Immature natural killer cell (primary cell): ENCODE measurements at regions not wholly inside any gene's neighbourhood (a gene's known extent, or its start where the extent isn't known, plus 50 kb on each side); places are given as distances from the start of the nearest gene placed in this dataset.
"Not testable (repeated sequence)": the region's sequence is repeated elsewhere in the genome, so short reads cannot be mapped to it uniquely, and the experiment has no call there.

Experiments
- DNase-seq, 3 donors: peaks; one replicate each; pipeline ENCODE4 v3.0.0; 2022; ENCODE audit warnings: mixed read lengths in 1 of 3
- H3K27ac Mint-ChIP-seq, 6 donors: one replicate each; pipeline ENCODE4 v1.8.0; 2020; ENCODE audit warnings: mixed read lengths in 6 of 6, mild to moderate bottlenecking in 5 of 6, inconsistent platforms in 4 of 6, moderate library complexity in 3 of 6
- H3K27me3 Mint-ChIP-seq, 3 donors: one replicate each; pipeline ENCODE4 v1.8.0; 2020 to 2021; ENCODE audit warnings: low read depth in 3 of 3, mild to moderate bottlenecking in 3 of 3, mixed read lengths in 3 of 3, moderate library complexity in 3 of 3, inconsistent platforms in 1 of 3
- H3K36me3 Mint-ChIP-seq, 3 donors: one replicate each; pipeline ENCODE4 v1.8.0; 2020; ENCODE audit warnings: mixed read lengths in 3 of 3, inconsistent platforms in 2 of 3, mild to moderate bottlenecking in 2 of 3
- H3K4me1 Mint-ChIP-seq, 2 donors: one replicate each; pipeline ENCODE4 v1.8.0; 2020; ENCODE audit warnings: inconsistent platforms in 2 of 2, mild to moderate bottlenecking in 2 of 2, mixed read lengths in 2 of 2, moderate library complexity in 1 of 2
- H3K4me3 Mint-ChIP-seq, 5 donors: one replicate each; pipeline ENCODE4 v1.8.0; 2020; ENCODE audit warnings: mild to moderate bottlenecking in 5 of 5, mixed read lengths in 5 of 5, inconsistent platforms in 3 of 5, moderate library complexity in 3 of 5
- H3K9me3 Mint-ChIP-seq, 6 donors: one replicate each; pipeline ENCODE4 v1.8.0; 2020; ENCODE audit warnings: mild to moderate bottlenecking in 6 of 6, mixed read lengths in 6 of 6, inconsistent platforms in 4 of 6, moderate library complexity in 3 of 6

- Mint-ChIP-seq H3K27ac (no peak overlapping the region), H3K4me3 (no peak overlapping the region), H3K9me3 (no peaks in the 10 kb centered on the region), H3K36me3 (no peaks in the 10 kb centered on the region), H3K4me1 (no peaks in the 10 kb centered on the region), H3K27me3 (peaks cover 6 to 8% (median 8%) of the 10 kb centered on the region in 3 donors)
- no peak for DNase-seq
These were observed 220.2 kb downstream of the EMX2 start for GRCh38 chr10:117762819-117763172.

- H3K27ac Mint-ChIP-seq, result no peak overlapping the region
- H3K9me3 Mint-ChIP-seq, result no peaks in the 10 kb centered on the region
- no peaks in the 10 kb centered on the region for H3K4me1 Mint-ChIP-seq
- DNase-seq, result no peak
- H3K27me3 Mint-ChIP-seq, result peaks cover 4 to 8% (median 5%) of the 10 kb centered on the region in 3 donors
- no peaks in the 10 kb centered on the region for H3K36me3 Mint-ChIP-seq
- no peak overlapping the region for H3K4me3 Mint-ChIP-seq
These were observed 221.0 kb downstream of the EMX2 start for GRCh38 chr10:117763528-117763927.

- no peak overlapping the region for H3K4me3 Mint-ChIP-seq
- no peak overlapping the region for H3K27ac Mint-ChIP-seq
- no peaks in the 10 kb centered on the region for H3K36me3 Mint-ChIP-seq
- H3K4me1 Mint-ChIP-seq, result no peaks in the 10 kb centered on the region
- no peaks in the 10 kb centered on the region for H3K9me3 Mint-ChIP-seq
- DNase-seq, result no peak
- peaks cover 2 to 4% (median 2%) of the 10 kb centered on the region in 3 donors for H3K27me3 Mint-ChIP-seq
These were observed 225.9 kb downstream of the EMX2 start for GRCh38 chr10:117768333-117769042.

- H3K36me3 Mint-ChIP-seq, result no peaks in the 10 kb centered on the region
These were observed 233.0 kb downstream of the EMX2 start for GRCh38 chr10:117775526-117775925.

GRCh38 chr10:117777222-117777621, 234.7 kb downstream of the EMX2 start:
- not testable (repeated sequence) for H3K36me3 Mint-ChIP-seq, H3K4me3 Mint-ChIP-seq, DNase-seq, H3K27ac Mint-ChIP-seq, H3K4me1 Mint-ChIP-seq, H3K9me3 Mint-ChIP-seq, H3K27me3 Mint-ChIP-seq

More at GRCh38 chr10:117775526-117775925, 233.0 kb downstream of the EMX2 start:
- Mint-ChIP-seq H3K27me3 (peaks cover 0 to 6% (median 3%) of the 10 kb centered on the region in 3 donors), H3K9me3 (no peaks in the 10 kb centered on the region), H3K27ac (no peak overlapping the region), H3K4me3 (no peak overlapping the region), H3K4me1 (no peaks in the 10 kb centered on the region)
- DNase-seq, result no peak

- peaks cover 0 to 6% (median 3%) of the 10 kb centered on the region in 3 donors for H3K27me3 Mint-ChIP-seq
These were observed 235.7 kb downstream of the EMX2 start for GRCh38 chr10:117778241-117778640.

GRCh38 chr10:117780411-117780810, 237.9 kb downstream of the EMX2 start:
- Mint-ChIP-seq H3K27ac (no peak overlapping the region), H3K9me3 (no peaks in the 10 kb centered on the region), H3K4me3 (no peak overlapping the region), H3K36me3 (no peaks in the 10 kb centered on the region), H3K27me3 (peaks cover 0 to 4% (median 1%) of the 10 kb centered on the region in 3 donors), H3K4me1 (peaks cover 0 to 2% of the 10 kb centered on the region in 2 donors)
- no peak for DNase-seq

More at GRCh38 chr10:117778241-117778640, 235.7 kb downstream of the EMX2 start:
- DNase-seq, result no peak
- no peak overlapping the region for H3K4me3 Mint-ChIP-seq
- H3K9me3 Mint-ChIP-seq, result no peaks in the 10 kb centered on the region
- H3K36me3 Mint-ChIP-seq, result no peaks in the 10 kb centered on the region
- H3K4me1 Mint-ChIP-seq, result peaks cover 0 to 2% of the 10 kb centered on the region in 2 donors
- H3K27ac Mint-ChIP-seq, result no peak overlapping the region

GRCh38 chr10:117781216-117781831, 238.8 kb downstream of the EMX2 start:
- no peak overlapping the region for H3K4me3 Mint-ChIP-seq
- H3K27me3 Mint-ChIP-seq, result peaks cover 0 to 2% (median 1%) of the 10 kb centered on the region in 3 donors
- H3K9me3 Mint-ChIP-seq, result no peaks in the 10 kb centered on the region
- H3K36me3 Mint-ChIP-seq, result no peaks in the 10 kb centered on the region
- H3K4me1 Mint-ChIP-seq, result peaks cover 0 to 2% of the 10 kb centered on the region in 2 donors
- no peak for DNase-seq
- H3K27ac Mint-ChIP-seq, result no peak overlapping the region

GRCh38 chr10:117782276-117782675, 239.7 kb downstream of the EMX2 start:
- peaks cover 0 to 2% (median 1%) of the 10 kb centered on the region in 3 donors for H3K27me3 Mint-ChIP-seq
- H3K4me3 Mint-ChIP-seq, result no peak overlapping the region
- no peak for DNase-seq
- no peaks in the 10 kb centered on the region for H3K9me3 Mint-ChIP-seq
- H3K27ac Mint-ChIP-seq, result no peak overlapping the region
- H3K4me1 Mint-ChIP-seq, result peaks cover 0 to 2% of the 10 kb centered on the region in 2 donors
- H3K36me3 Mint-ChIP-seq, result no peaks in the 10 kb centered on the region

- Mint-ChIP-seq H3K9me3 (no peaks in the 10 kb centered on the region), H3K27me3 (peaks cover 0 to 1% (median 0%) of the 10 kb centered on the region in 3 donors), H3K4me3 (no peak overlapping the region), H3K27ac (no peak overlapping the region), H3K4me1 (peaks cover 0 to 2% of the 10 kb centered on the region in 2 donors), H3K36me3 (no peaks in the 10 kb centered on the region)
- no peak for DNase-seq
These were observed 241.3 kb downstream of the EMX2 start for GRCh38 chr10:117783698-117784395.

GRCh38 chr10:117784776-117785175, 242.2 kb downstream of the EMX2 start:
- Mint-ChIP-seq H3K27ac (no peak overlapping the region), H3K4me3 (no peak overlapping the region), H3K4me1 (peaks cover 0 to 2% of the 10 kb centered on the region in 2 donors), H3K9me3 (no peaks in the 10 kb centered on the region), H3K27me3 (peaks cover 0 to 1% (median 0%) of the 10 kb centered on the region in 3 donors), H3K36me3 (no peaks in the 10 kb centered on the region)
- no peak for DNase-seq

GRCh38 chr10:117788911-117789310, 246.4 kb downstream of the EMX2 start:
- no peak overlapping the region for H3K4me3 Mint-ChIP-seq
- no peaks in the 10 kb centered on the region for H3K4me1 Mint-ChIP-seq
- H3K9me3 Mint-ChIP-seq, result no peaks in the 10 kb centered on the region
- H3K36me3 Mint-ChIP-seq, result no peaks in the 10 kb centered on the region
- H3K27ac Mint-ChIP-seq, result no peak overlapping the region
- no peak for DNase-seq
- H3K27me3 Mint-ChIP-seq, result peaks cover 0 to 3% (median 1%) of the 10 kb centered on the region in 3 donors

- no peak overlapping the region for H3K27ac Mint-ChIP-seq
- H3K27me3 Mint-ChIP-seq, result peaks cover 0 to 3% (median 1%) of the 10 kb centered on the region in 3 donors
- no peak for DNase-seq
- no peaks in the 10 kb centered on the region for H3K9me3 Mint-ChIP-seq
- no peaks in the 10 kb centered on the region for H3K36me3 Mint-ChIP-seq
- H3K4me1 Mint-ChIP-seq, result no peaks in the 10 kb centered on the region
- no peak overlapping the region for H3K4me3 Mint-ChIP-seq
These were observed 247.6 kb downstream of the EMX2 start for GRCh38 chr10:117790179-117790578.

GRCh38 chr10:117790621-117791020, 248.1 kb downstream of the EMX2 start:
- Mint-ChIP-seq H3K27ac (no peak overlapping the region), H3K4me1 (no peaks in the 10 kb centered on the region), H3K4me3 (no peak overlapping the region), H3K27me3 (peaks cover 0 to 3% (median 1%) of the 10 kb centered on the region in 3 donors), H3K36me3 (no peaks in the 10 kb centered on the region), H3K9me3 (no peaks in the 10 kb centered on the region)
- DNase-seq, result no peak
